ENCODE measurements at regions not wholly inside any gene's neighbourhood (a gene's known extent, or its start where the extent isn't known, plus 50 kb on each side); places are given as distances from the start of the nearest gene placed in this dataset.

- Histone ChIP-seq H3K4me3 (no peak overlapping the region), H3K27ac (no peak overlapping the region), H3K36me3 (replicated peaks in 1 of 2) (no peaks in the 10 kb centered on the region), H3K4me1 (replicated peaks in 1 of 2) (no peaks in the 10 kb centered on the region), H3K27me3 (no peaks in the 10 kb centered on the region), H3K9me3 (replicated peaks in 1 of 3) (no peaks in the 10 kb centered on the region)
- TF ChIP-seq CTCF (IDR thresholded peaks at IDR 0.05) = no peak
- TF ChIP-seq POLR2A (IDR thresholded peaks at IDR 0.05) = no peak
- intact Hi-C loops (cut with DNase I) = no loop called here
- 78 to 92% (median 79%) methylated on average over 2 of the region's 2 CpGs for WGBS, 4 donors
- DNase-seq = no peak
Measured at GRCh38 chr5:6961123-6961522, 247.9 kb downstream of the TENT4A start.

GRCh38 chr5:6961837-6962635 lies 248.8 kb downstream of the TENT4A start:
- intact Hi-C loops (cut with DNase I) = no loop called here
- H3K4me3 ChIP-seq = no peak overlapping the region
- 60 to 76% (median 65%) methylated on average over 12 of the region's 12 CpGs for WGBS, 4 donors

GRCh38 chr5:6976971-6977370 lies 263.7 kb downstream of the TENT4A start:
- H3K4me1 ChIP-seq (replicated peaks in 1 of 2) = no peaks in the 10 kb centered on the region
- no peaks in the 10 kb centered on the region for H3K27me3 ChIP-seq
- no peak overlapping the region for H3K27ac ChIP-seq
- no peak overlapping the region for H3K4me3 ChIP-seq
- intact Hi-C loops (cut with DNase I) = no loop called here
- TF ChIP-seq CTCF (IDR thresholded peaks at IDR 0.05) = no peak
- TF ChIP-seq POLR2A (IDR thresholded peaks at IDR 0.05) = no peak
- H3K36me3 ChIP-seq (replicated peaks in 1 of 2) = no peaks in the 10 kb centered on the region
- no peaks in the 10 kb centered on the region for H3K9me3 ChIP-seq (replicated peaks in 1 of 3)
- WGBS, 4 donors = 53 to 60% (median 55%) methylated on average over 2 of the region's 2 CpGs
- DNase-seq = no peak

More at GRCh38 chr5:6961837-6962635, 248.8 kb downstream of the TENT4A start:
- Histone ChIP-seq H3K36me3 (replicated peaks in 1 of 2) (no peaks in the 10 kb centered on the region), H3K4me1 (replicated peaks in 1 of 2) (no peaks in the 10 kb centered on the region), H3K27me3 (no peaks in the 10 kb centered on the region), H3K27ac (no peak overlapping the region), H3K9me3 (replicated peaks in 1 of 3) (no peaks in the 10 kb centered on the region)
- TF ChIP-seq POLR2A (IDR thresholded peaks at IDR 0.05) (no peak), CTCF (IDR thresholded peaks at IDR 0.05) (no peak)
- no peak for DNase-seq

GRCh38 chr5:6979061-6979460 lies 265.8 kb downstream of the TENT4A start:
- no peaks in the 10 kb centered on the region for H3K36me3 ChIP-seq (replicated peaks in 1 of 2)
- H3K27ac ChIP-seq = no peak overlapping the region
- no peaks in the 10 kb centered on the region for H3K4me1 ChIP-seq (replicated peaks in 1 of 2)
- no peak for TF ChIP-seq POLR2A (IDR thresholded peaks at IDR 0.05)
- TF ChIP-seq CTCF (IDR thresholded peaks at IDR 0.05) = no peak
- intact Hi-C loops (cut with DNase I) = no loop called here
- H3K27me3 ChIP-seq = no peaks in the 10 kb centered on the region
- no peaks in the 10 kb centered on the region for H3K9me3 ChIP-seq (replicated peaks in 1 of 3)
- no peak for DNase-seq
- H3K4me3 ChIP-seq = no peak overlapping the region
